SU-DHL-6 (cell line): ENCODE measurements at regions not wholly inside any gene's neighbourhood (a gene's known extent, or its start where the extent isn't known, plus 50 kb on each side); places are given as distances from the start of the nearest gene placed in this dataset.

ENCODE experiments used
- H2AFZ ChIP-seq: fragments of 200-600 bp; sonication (generic); 2 replicates; pipeline ENCODE4 v1.6.1; 2014; ENCODE audit warnings: low read depth, mild to moderate bottlenecking, moderate library complexity, mixed read lengths, antibody characterized with exemption, low read length; ENCODE audit not compliant: severe bottlenecking
- H3F3A ChIP-seq: fragments of 200-600 bp; shearing (Covaris generic); 2 replicates; pipeline ENCODE4 v1.6.0; 2016; ENCODE audit warnings: antibody characterized with exemption, mild to moderate bottlenecking; ENCODE audit not compliant: insufficient read depth
- H3K27ac ChIP-seq: fragments of 200-600 bp; sonication (generic); 2 replicates; pipeline ENCODE4 v1.5.1; 2016; ENCODE audit warnings: low read depth, mild to moderate bottlenecking, low read length, moderate library complexity, mixed read lengths
- H3K27me3 ChIP-seq: fragments of 200-600 bp; sonication (generic), shearing (Covaris generic); 2 replicates; pipeline ENCODE4 v1.6.0; 2014; ENCODE audit warnings: mild to moderate bottlenecking, low read length
- H3K36me3 ChIP-seq: fragments of 200-600 bp; sonication (generic); 2 replicates; pipeline ENCODE4 v1.6.1; 2014; ENCODE audit warnings: mild to moderate bottlenecking, low read length, mixed read lengths
- H3K4me2 ChIP-seq: fragments of 300-600, 200-600 bp; shearing (Covaris generic), sonication (generic); 2 replicates; pipeline ENCODE4 v1.6.0; 2014; ENCODE audit warnings: low read length, low read depth, mild to moderate bottlenecking; ENCODE audit not compliant: poor library complexity, severe bottlenecking
- H3K4me3 ChIP-seq: fragments of 200-600 bp; sonication (generic); 2 replicates; pipeline ENCODE4 v1.5.1; 2014; ENCODE audit warnings: antibody characterized with exemption, low read length, mild to moderate bottlenecking, mixed read lengths; ENCODE audit not compliant: insufficient read depth, poor library complexity, severe bottlenecking
- H3K79me2 ChIP-seq: fragments of 200-600 bp; sonication (generic); 2 replicates; pipeline ENCODE4 v1.6.1; 2014; ENCODE audit warnings: mild to moderate bottlenecking, low read length, moderate library complexity; ENCODE audit not compliant: insufficient read depth
- H3K9ac ChIP-seq: fragments of 200-600 bp; sonication (generic); 2 replicates; pipeline ENCODE4 v1.7.0; 2014; ENCODE audit warnings: mild to moderate bottlenecking, low read length
- H3K9me2 ChIP-seq: fragments of 200-600 bp; sonication (generic); replicated peaks from 2 replicates; pipeline ENCODE4 v1.6.1; 2014; ENCODE audit warnings: low read length; ENCODE audit not compliant: insufficient read depth
- H3K9me3 ChIP-seq: fragments of 200-600 bp; sonication (generic); 2 replicates; pipeline ENCODE4 v1.6.1; 2014; ENCODE audit warnings: low read length, mixed read lengths; ENCODE audit not compliant: insufficient read depth
- H4K20me1 ChIP-seq: fragments of 200-600 bp; sonication (generic); 2 replicates; pipeline ENCODE4 v1.6.1; 2014; ENCODE audit warnings: low read depth, mild to moderate bottlenecking, antibody characterized with exemption, low read length, moderate library complexity, mixed read lengths
- CTCF ChIP-seq: fragments of 200-600 bp; sonication (generic); IDR thresholded peaks from one replicate; pipeline ENCODE4 v1.5.1; 2017; ENCODE audit warnings: antibody characterized with exemption, mild to moderate bottlenecking, low read length, moderate library complexity; ENCODE audit not compliant: insufficient read depth, poor library complexity, severe bottlenecking
- EZH2phosphoT487 ChIP-seq: fragments of 200-600 bp; sonication (generic), shearing (Covaris generic); conservative IDR thresholded peaks from 2 replicates; pipeline ENCODE4 v1.6.1; 2018; ENCODE audit warnings: mild to moderate bottlenecking, antibody characterized with exemption, low read length, moderate library complexity, mixed read lengths

- no peaks in the 10 kb centered on the region for H3K36me3 ChIP-seq
- no peak for TF ChIP-seq CTCF
- TF ChIP-seq EZH2phosphoT487: no peak
- H3K9me3 ChIP-seq: no peaks in the 10 kb centered on the region
- no peak overlapping the region for H3K4me2 ChIP-seq
- no peak overlapping the region for H3K9ac ChIP-seq
- no peak overlapping the region for H2AFZ ChIP-seq
- no peak overlapping the region for H3K27ac ChIP-seq
- H3K27me3 ChIP-seq: no peaks in the 10 kb centered on the region; the same call in 1 of the 2 replicates
- H3K4me3 ChIP-seq: no peak overlapping the region
- H3F3A ChIP-seq: no peaks in the 10 kb centered on the region
- no peaks in the 10 kb centered on the region for H3K79me2 ChIP-seq
- H4K20me1 ChIP-seq: no peaks in the 10 kb centered on the region
- no peaks in the 10 kb centered on the region for H3K9me2 ChIP-seq
Measured at GRCh38 chr11:115916608-115917007, 412.4 kb upstream of the CADM1 start.

- H3K27me3 ChIP-seq: no peaks in the 10 kb centered on the region; the same call in 1 of the 2 replicates
- no peak overlapping the region for H3K4me2 ChIP-seq
- H4K20me1 ChIP-seq: no peaks in the 10 kb centered on the region
- no peak overlapping the region for H3K9ac ChIP-seq
- no peak overlapping the region for H2AFZ ChIP-seq
- no peaks in the 10 kb centered on the region for H3K9me2 ChIP-seq
- no peaks in the 10 kb centered on the region for H3F3A ChIP-seq
- H3K36me3 ChIP-seq: no peaks in the 10 kb centered on the region
- no peak overlapping the region for H3K27ac ChIP-seq
- no peak for TF ChIP-seq CTCF
- no peak for TF ChIP-seq EZH2phosphoT487
- no peak overlapping the region for H3K4me3 ChIP-seq
- H3K9me3 ChIP-seq: no peaks in the 10 kb centered on the region
- no peaks in the 10 kb centered on the region for H3K79me2 ChIP-seq
Measured at GRCh38 chr11:115912484-115912945, 408.3 kb upstream of the CADM1 start.

- TF ChIP-seq CTCF: no peak
- TF ChIP-seq EZH2phosphoT487: no peak
- Histone ChIP-seq H3K9ac (no peak overlapping the region), H4K20me1 (no peaks in the 10 kb centered on the region), H3F3A (no peaks in the 10 kb centered on the region), H2AFZ (no peak overlapping the region), H3K27me3 (no peaks in the 10 kb centered on the region; the same call in 1 of the 2 replicates), H3K79me2 (no peaks in the 10 kb centered on the region), H3K27ac (no peak overlapping the region), H3K36me3 (no peaks in the 10 kb centered on the region), H3K9me3 (no peaks in the 10 kb centered on the region), H3K4me2 (no peak overlapping the region), H3K9me2 (no peaks in the 10 kb centered on the region), H3K4me3 (no peak overlapping the region)
Measured at GRCh38 chr11:115911613-115912346, 407.6 kb upstream of the CADM1 start.
